Effector memory CD8-positive, alpha-beta T cell (primary cell): ENCODE measurements at regions not wholly inside any gene's neighbourhood (a gene's known extent, or its start where the extent isn't known, plus 50 kb on each side); places are given as distances from the start of the nearest gene placed in this dataset.
"Not testable (repeated sequence)": the region's sequence is repeated elsewhere in the genome, so short reads cannot be mapped to it uniquely, and the experiment has no call there.

Experiments
- ATAC-seq: fragments of 150-1000 bp; cut with Tn5 transposase; replicated peaks from 2 replicates; pipeline ENCODE4 v1.10.0; 2021; ENCODE audit warnings: mild to moderate bottlenecking, moderate library complexity
- DNase-seq, 3 experiments: peaks; one replicate each; pipeline ENCODE4 v3.0.0; 2021
- H3K27ac Mint-ChIP-seq, 2 donors: one replicate each; pipeline ENCODE4 v1.8.0; 2022; ENCODE audit warnings: mild to moderate bottlenecking in 2 of 2, mixed read lengths in 2 of 2, moderate library complexity in 2 of 2
- H3K27me3 Mint-ChIP-seq, 2 donors: one replicate each; pipeline ENCODE4 v1.8.0; 2022; ENCODE audit warnings: mixed read lengths in 2 of 2
- H3K36me3 Mint-ChIP-seq: one replicate; pipeline ENCODE4 v1.8.0; 2022; ENCODE audit warnings: mild to moderate bottlenecking, moderate library complexity, mixed read lengths; ENCODE audit not compliant: insufficient read depth
- H3K4me1 Mint-ChIP-seq, 2 donors: one replicate each; pipeline ENCODE4 v1.8.0; 2022; ENCODE audit warnings: low read depth in 2 of 2, mixed read lengths in 2 of 2
- H3K4me3 Mint-ChIP-seq, 2 donors: one replicate each; pipeline ENCODE4 v1.8.0; 2022; ENCODE audit warnings: mild to moderate bottlenecking in 2 of 2, mixed read lengths in 2 of 2, moderate library complexity in 2 of 2
- H3K9me3 Mint-ChIP-seq, 2 donors: one replicate each; pipeline ENCODE4 v1.8.0; 2022; ENCODE audit warnings: mixed read lengths in 2 of 2

- Mint-ChIP-seq H3K27me3 (no peaks in the 10 kb centered on the region), H3K4me3 (peak overlapping the region in 1 of 2 donors; percentile 15), H3K27ac (peak overlapping the region in 1 of 2 donors; percentile 86), H3K9me3 (peaks cover 0 to 10% of the 10 kb centered on the region in 2 donors), H3K4me1 (peaks cover 36 to 37% of the 10 kb centered on the region in 2 donors), H3K36me3 (no peaks in the 10 kb centered on the region)
- DNase-seq (no peak), ATAC-seq (no peak)
Observed at GRCh38 chr20:40880729-40881109, 147.9 kb upstream of the TOP1 start.

GRCh38 chr20:40882152-40882551, 146.5 kb upstream of the TOP1 start:
- Mint-ChIP-seq H3K36me3 (no peaks in the 10 kb centered on the region), H3K4me1 (peaks cover 36 to 39% of the 10 kb centered on the region in 2 donors), H3K27ac (peak overlapping the region; percentile 66 to 86), H3K27me3 (no peaks in the 10 kb centered on the region), H3K9me3 (peaks cover 0 to 10% of the 10 kb centered on the region in 2 donors), H3K4me3 (peak overlapping the region; percentile 66 to 70)
- peak; percentile 7 to 15 (median 13) for DNase-seq
- peak; percentile 76 for ATAC-seq

- H3K36me3 Mint-ChIP-seq: no peaks in the 10 kb centered on the region
- no peaks in the 10 kb centered on the region for H3K27me3 Mint-ChIP-seq
- peaks cover 36 to 39% of the 10 kb centered on the region in 2 donors for H3K4me1 Mint-ChIP-seq
- no peak for DNase-seq
- peaks cover 0 to 10% of the 10 kb centered on the region in 2 donors for H3K9me3 Mint-ChIP-seq
- ATAC-seq: no peak
- H3K27ac Mint-ChIP-seq: peak overlapping the region; percentile 80 to 86
- peak overlapping the region; percentile 66 to 70 for H3K4me3 Mint-ChIP-seq
Observed at GRCh38 chr20:40883097-40883496, 145.5 kb upstream of the TOP1 start.

GRCh38 chr20:40887105-40887504, 141.5 kb upstream of the TOP1 start:
- Mint-ChIP-seq H3K4me1 (peaks cover 23 to 26% of the 10 kb centered on the region in 2 donors), H3K36me3 (no peaks in the 10 kb centered on the region), H3K9me3 (no peaks in the 10 kb centered on the region), H3K27ac (no peak overlapping the region), H3K4me3 (no peak overlapping the region), H3K27me3 (no peaks in the 10 kb centered on the region)
- ATAC-seq (no peak), DNase-seq (no peak)

GRCh38 chr20:40889266-40889665, 139.4 kb upstream of the TOP1 start:
- not testable (repeated sequence) for DNase-seq, ATAC-seq, H3K9me3 Mint-ChIP-seq, H3K36me3 Mint-ChIP-seq, H3K27ac Mint-ChIP-seq, H3K4me3 Mint-ChIP-seq, H3K27me3 Mint-ChIP-seq
- H3K4me1 Mint-ChIP-seq: peaks cover 9 to 10% of the 10 kb centered on the region in 2 donors

GRCh38 chr20:40890181-40890580, 138.4 kb upstream of the TOP1 start:
- no peak overlapping the region for H3K4me3 Mint-ChIP-seq
- ATAC-seq: no peak
- peaks cover 9 to 14% of the 10 kb centered on the region in 2 donors for H3K4me1 Mint-ChIP-seq
- no peak for DNase-seq
- H3K27ac Mint-ChIP-seq: no peak overlapping the region
- H3K9me3 Mint-ChIP-seq: no peaks in the 10 kb centered on the region
- H3K36me3 Mint-ChIP-seq: no peaks in the 10 kb centered on the region
- no peaks in the 10 kb centered on the region for H3K27me3 Mint-ChIP-seq

GRCh38 chr20:40890635-40891034, 138.0 kb upstream of the TOP1 start:
- ATAC-seq (no peak), DNase-seq (no peak)
- peaks cover 7 to 11% of the 10 kb centered on the region in 2 donors for H3K4me1 Mint-ChIP-seq
- H3K27ac Mint-ChIP-seq: no peak overlapping the region
- H3K36me3 Mint-ChIP-seq: no peaks in the 10 kb centered on the region
- H3K9me3 Mint-ChIP-seq: no peaks in the 10 kb centered on the region
- no peaks in the 10 kb centered on the region for H3K27me3 Mint-ChIP-seq
- H3K4me3 Mint-ChIP-seq: no peak overlapping the region

GRCh38 chr20:40891351-40891750, 137.3 kb upstream of the TOP1 start:
- Mint-ChIP-seq H3K27me3 (peaks cover 0 to 7% of the 10 kb centered on the region in 2 donors), H3K27ac (no peak overlapping the region), H3K4me1 (peaks cover 7 to 8% of the 10 kb centered on the region in 2 donors), H3K9me3 (no peaks in the 10 kb centered on the region), H3K4me3 (no peak overlapping the region), H3K36me3 (no peaks in the 10 kb centered on the region)
- no peak for DNase-seq
- ATAC-seq: no peak

GRCh38 chr20:40892642-40893041, 136.0 kb upstream of the TOP1 start:
- Mint-ChIP-seq H3K4me3 (no peak overlapping the region), H3K27me3 (peaks cover 0 to 10% of the 10 kb centered on the region in 2 donors), H3K27ac (no peak overlapping the region), H3K36me3 (no peaks in the 10 kb centered on the region), H3K4me1 (peaks cover 7 to 8% of the 10 kb centered on the region in 2 donors), H3K9me3 (no peaks in the 10 kb centered on the region)
- no peak for DNase-seq
- no peak for ATAC-seq

GRCh38 chr20:40893610-40894236, 134.9 kb upstream of the TOP1 start:
- H3K27ac Mint-ChIP-seq: no peak overlapping the region
- H3K4me1 Mint-ChIP-seq: peaks cover 7 to 8% of the 10 kb centered on the region in 2 donors
- DNase-seq: no peak
- ATAC-seq: no peak
- H3K9me3 Mint-ChIP-seq: no peaks in the 10 kb centered on the region
- peaks cover 0 to 10% of the 10 kb centered on the region in 2 donors for H3K27me3 Mint-ChIP-seq
- no peak overlapping the region for H3K4me3 Mint-ChIP-seq
- H3K36me3 Mint-ChIP-seq: no peaks in the 10 kb centered on the region

- Mint-ChIP-seq H3K4me3 (no peak overlapping the region), H3K4me1 (peaks cover 4 to 5% of the 10 kb centered on the region in 2 donors), H3K27ac (no peak overlapping the region), H3K27me3 (peaks cover 0 to 10% of the 10 kb centered on the region in 2 donors), H3K9me3 (no peaks in the 10 kb centered on the region), H3K36me3 (no peaks in the 10 kb centered on the region)
- ATAC-seq (no peak), DNase-seq (no peak)
Observed at GRCh38 chr20:40894237-40894630, 134.4 kb upstream of the TOP1 start.

GRCh38 chr20:40895182-40895581, 133.4 kb upstream of the TOP1 start:
- Mint-ChIP-seq H3K27me3 (peaks cover 4 to 12% of the 10 kb centered on the region in 2 donors), H3K9me3 (no peaks in the 10 kb centered on the region), H3K4me3 (no peak overlapping the region), H3K27ac (peak overlapping the region in 1 of 2 donors; percentile 10), H3K4me1 (peaks cover 3 to 4% of the 10 kb centered on the region in 2 donors), H3K36me3 (no peaks in the 10 kb centered on the region)
- DNase-seq (no peak), ATAC-seq (no peak)

GRCh38 chr20:40896814-40897700, 131.6 kb upstream of the TOP1 start:
- Mint-ChIP-seq H3K27ac (peak overlapping the region in 1 of 2 donors; percentile 36), H3K4me1 (peaks cover 3 to 4% of the 10 kb centered on the region in 2 donors), H3K27me3 (peaks cover 10 to 18% of the 10 kb centered on the region in 2 donors), H3K36me3 (no peaks in the 10 kb centered on the region), H3K4me3 (no peak overlapping the region), H3K9me3 (no peaks in the 10 kb centered on the region)
- DNase-seq (no peak), ATAC-seq (no peak)

GRCh38 chr20:40899344-40899743, 129.3 kb upstream of the TOP1 start:
- Mint-ChIP-seq H3K27ac (no peak overlapping the region), H3K9me3 (no peaks in the 10 kb centered on the region), H3K36me3 (no peaks in the 10 kb centered on the region), H3K4me3 (no peak overlapping the region), H3K4me1 (peaks cover 3 to 4% of the 10 kb centered on the region in 2 donors), H3K27me3 (peaks cover 17 to 24% of the 10 kb centered on the region in 2 donors)
- ATAC-seq (no peak), DNase-seq (no peak)
